MM.1S (cell line): ENCODE measurements at regions not wholly inside any gene's neighbourhood (a gene's known extent, or its start where the extent isn't known, plus 50 kb on each side); places are given as distances from the start of the nearest gene placed in this dataset.

Source experiments
- EZH2 ChIP-seq: fragments of 300-600 bp; sonication (generic); optimal IDR thresholded peaks from 2 replicates; pipeline ENCODE3; 2017; ENCODE audit warnings: low read depth, mild to moderate bottlenecking, antibody characterized with exemption, low read length, mixed read lengths
- EZH2phosphoT487 ChIP-seq: fragments of 300-600 bp; sonication (generic); IDR thresholded peaks from 2 replicates; pipeline ENCODE4 v1.6.1; 2018; ENCODE audit warnings: antibody characterized with exemption, low read length
- TF ChIP-seq, protein P1 (sequence below): fragments of 300-600 bp; sonication (generic); IDR thresholded peaks from 2 replicates; pipeline ENCODE4 v1.5.1; 2016; ENCODE audit warnings: antibody characterized with exemption, low read length, mixed read lengths

DNA sequence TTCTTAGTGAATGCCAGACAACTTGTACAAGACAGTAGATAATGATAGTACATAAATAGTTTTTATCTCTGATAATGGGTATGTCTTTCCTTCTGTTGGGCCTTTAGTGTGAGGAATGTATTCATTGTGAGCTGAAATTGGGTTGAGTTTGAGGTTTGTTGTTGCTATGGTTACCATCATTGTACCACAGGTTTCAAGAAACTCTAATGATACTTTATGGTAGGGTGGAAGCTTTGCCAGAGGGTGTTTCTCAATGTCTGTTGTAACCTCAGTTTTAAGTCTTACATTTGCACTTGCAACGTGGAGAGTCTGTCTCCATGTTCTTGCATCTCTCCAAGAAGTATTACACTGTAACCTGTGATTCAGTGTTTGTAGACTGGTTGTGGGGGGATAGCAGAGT, 1550.1 kb downstream of the MAT2B start:
- no peak for TF ChIP-seq EZH2phosphoT487
- TF ChIP-seq, protein P1, sequence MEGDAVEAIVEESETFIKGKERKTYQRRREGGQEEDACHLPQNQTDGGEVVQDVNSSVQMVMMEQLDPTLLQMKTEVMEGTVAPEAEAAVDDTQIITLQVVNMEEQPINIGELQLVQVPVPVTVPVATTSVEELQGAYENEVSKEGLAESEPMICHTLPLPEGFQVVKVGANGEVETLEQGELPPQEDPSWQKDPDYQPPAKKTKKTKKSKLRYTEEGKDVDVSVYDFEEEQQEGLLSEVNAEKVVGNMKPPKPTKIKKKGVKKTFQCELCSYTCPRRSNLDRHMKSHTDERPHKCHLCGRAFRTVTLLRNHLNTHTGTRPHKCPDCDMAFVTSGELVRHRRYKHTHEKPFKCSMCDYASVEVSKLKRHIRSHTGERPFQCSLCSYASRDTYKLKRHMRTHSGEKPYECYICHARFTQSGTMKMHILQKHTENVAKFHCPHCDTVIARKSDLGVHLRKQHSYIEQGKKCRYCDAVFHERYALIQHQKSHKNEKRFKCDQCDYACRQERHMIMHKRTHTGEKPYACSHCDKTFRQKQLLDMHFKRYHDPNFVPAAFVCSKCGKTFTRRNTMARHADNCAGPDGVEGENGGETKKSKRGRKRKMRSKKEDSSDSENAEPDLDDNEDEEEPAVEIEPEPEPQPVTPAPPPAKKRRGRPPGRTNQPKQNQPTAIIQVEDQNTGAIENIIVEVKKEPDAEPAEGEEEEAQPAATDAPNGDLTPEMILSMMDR: no peak
- no peak for TF ChIP-seq EZH2
